ENCODE measurements at regions not wholly inside any gene's neighbourhood (a gene's known extent, or its start where the extent isn't known, plus 50 kb on each side); places are given as distances from the start of the nearest gene placed in this dataset.

DNA sequence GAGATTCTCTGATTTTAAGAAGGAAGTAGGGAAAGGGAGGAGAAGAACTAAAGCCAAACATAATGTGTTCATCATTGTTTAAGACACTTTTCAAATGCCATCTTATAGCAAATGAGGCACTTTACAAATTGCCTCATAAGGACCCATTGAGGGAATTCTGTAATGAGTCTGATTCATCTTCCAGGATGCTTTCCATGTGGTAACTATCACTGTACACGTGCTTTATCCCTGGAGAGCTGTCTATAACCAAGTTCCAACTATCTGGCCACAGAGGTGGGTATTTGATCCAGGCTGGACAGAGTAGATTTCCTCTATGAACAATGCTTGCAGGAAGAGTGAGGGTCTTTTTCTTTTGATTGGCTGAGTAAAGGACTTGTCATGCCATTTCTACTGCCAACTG is 183.5 kb upstream of the NFIB start:
- H3K36me3 Mint-ChIP-seq (ENCODE audit: low read depth) = no peaks in the 10 kb centered on the region
- no peak for DNase-seq (ENCODE audit: low read depth, low spot score)
- TF ChIP-seq CTCF (conservative IDR thresholded peaks at IDR 0.05) = no peak
- H3K4me3 Mint-ChIP-seq = no peak overlapping the region
- no peak overlapping the region for H3K27ac Mint-ChIP-seq (ENCODE audit: unreplicated experiment)
- peaks cover 5% of the 10 kb centered on the region for H3K4me1 Mint-ChIP-seq
- H3K9me3 Mint-ChIP-seq = peaks cover under 1% of the 10 kb centered on the region
- no peaks in the 10 kb centered on the region for H3K27me3 Mint-ChIP-seq (ENCODE audit: low read depth)

DNA sequence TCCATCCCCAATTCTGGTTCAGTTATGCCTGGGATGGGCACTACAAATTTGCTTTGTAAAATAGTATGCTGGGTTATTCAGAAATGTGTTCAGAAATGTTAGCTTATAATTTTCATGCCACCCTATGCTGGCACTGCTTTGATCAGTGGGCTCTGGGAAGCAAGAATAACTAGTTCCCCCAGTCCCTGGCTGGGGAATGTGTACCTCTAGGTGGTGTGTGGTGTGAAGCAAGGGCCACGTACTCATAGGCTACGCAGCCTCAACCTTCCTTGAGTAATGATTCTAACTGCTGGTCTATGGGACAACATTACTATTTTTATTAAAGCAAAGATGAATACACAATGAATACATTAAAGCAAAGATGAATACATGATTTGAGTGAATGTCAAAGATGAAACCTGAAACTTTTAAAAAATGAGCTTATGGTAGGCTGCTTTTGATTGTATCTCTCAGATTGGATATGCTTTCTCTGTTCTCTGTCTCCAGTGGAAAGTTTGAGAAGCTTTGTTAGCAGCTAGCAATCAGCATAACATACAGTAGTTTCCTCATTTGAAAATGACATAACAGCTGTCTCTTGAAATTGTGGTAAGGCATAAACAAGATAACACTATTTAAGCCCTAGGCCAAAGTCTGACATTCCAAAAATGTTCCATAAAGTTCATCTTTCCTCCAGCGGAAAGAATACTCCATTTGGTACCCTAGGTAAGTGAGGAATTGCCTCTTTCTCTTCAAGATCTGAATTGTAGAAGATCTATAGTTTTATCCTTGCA is 174.7 kb upstream of the NFIB start:
- peaks cover 6% of the 10 kb centered on the region for H3K9me3 Mint-ChIP-seq
- peaks cover 2% of the 10 kb centered on the region for H3K36me3 Mint-ChIP-seq (ENCODE audit: low read depth)
- H3K4me3 Mint-ChIP-seq = no peak overlapping the region
- no peak for DNase-seq (ENCODE audit: low read depth, low spot score)
- no peak overlapping the region for H3K27ac Mint-ChIP-seq (ENCODE audit: unreplicated experiment)
- TF ChIP-seq CTCF (conservative IDR thresholded peaks at IDR 0.05) = no peak
- H3K4me1 Mint-ChIP-seq = no peaks in the 10 kb centered on the region
- H3K27me3 Mint-ChIP-seq (ENCODE audit: low read depth) = no peaks in the 10 kb centered on the region

- TF ChIP-seq CTCF (conservative IDR thresholded peaks at IDR 0.05) = no peak
- no peaks in the 10 kb centered on the region for H3K27me3 Mint-ChIP-seq (ENCODE audit: low read depth)
- no peak for DNase-seq (ENCODE audit: low read depth, low spot score)
- peaks cover 2% of the 10 kb centered on the region for H3K36me3 Mint-ChIP-seq (ENCODE audit: low read depth)
- no peak overlapping the region for H3K27ac Mint-ChIP-seq (ENCODE audit: unreplicated experiment)
- H3K4me1 Mint-ChIP-seq = no peaks in the 10 kb centered on the region
- no peak overlapping the region for H3K4me3 Mint-ChIP-seq
- H3K9me3 Mint-ChIP-seq = peaks cover 6% of the 10 kb centered on the region
Observed at GRCh38 chr9:14487547-14488185, 173.7 kb upstream of the NFIB start.

DNA sequence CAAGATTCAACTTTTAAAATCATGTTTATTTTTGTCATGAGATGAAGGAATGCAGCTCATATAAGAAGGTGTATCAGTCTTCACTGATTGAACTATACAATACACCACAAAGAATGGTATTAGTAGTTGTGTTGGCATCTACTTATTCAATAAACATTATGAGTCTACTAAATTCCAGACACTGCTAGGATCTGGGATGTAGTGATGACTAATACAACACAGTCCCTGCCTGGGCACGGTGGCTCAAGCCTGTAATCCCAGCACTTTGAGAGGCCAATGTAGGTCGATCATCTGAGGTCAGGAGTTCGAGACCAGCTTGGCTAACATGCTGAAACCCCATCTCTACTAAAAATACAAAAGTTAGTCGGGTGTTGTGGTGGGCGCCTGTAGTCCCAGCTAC is 171.4 kb upstream of the NFIB start:
- Mint-ChIP-seq H3K27me3 (ENCODE audit: low read depth) (no peaks in the 10 kb centered on the region), H3K9me3 (peaks cover 1% of the 10 kb centered on the region), H3K36me3 (ENCODE audit: low read depth) (peaks cover 2% of the 10 kb centered on the region), H3K4me1 (no peaks in the 10 kb centered on the region), H3K4me3 (no peak overlapping the region), H3K27ac (ENCODE audit: unreplicated experiment) (no peak overlapping the region)
- DNase-seq (ENCODE audit: low read depth, low spot score) = no peak
- TF ChIP-seq CTCF (conservative IDR thresholded peaks at IDR 0.05) = no peak

GRCh38 chr9:14482856-14483255 is 168.9 kb upstream of the NFIB start:
- Mint-ChIP-seq H3K4me1 (no peaks in the 10 kb centered on the region), H3K27me3 (ENCODE audit: low read depth) (no peaks in the 10 kb centered on the region), H3K27ac (ENCODE audit: unreplicated experiment) (no peak overlapping the region), H3K36me3 (ENCODE audit: low read depth) (no peaks in the 10 kb centered on the region), H3K9me3 (no peaks in the 10 kb centered on the region), H3K4me3 (no peak overlapping the region)
- DNase-seq (ENCODE audit: low read depth, low spot score) = no peak
- TF ChIP-seq CTCF (conservative IDR thresholded peaks at IDR 0.05) = no peak
